ENCODE measurements at regions not wholly inside any gene's neighbourhood (a gene's known extent, or its start where the extent isn't known, plus 50 kb on each side); places are given as distances from the start of the nearest gene placed in this dataset.

GRCh38 chr6:8194490-8194889 is 92.1 kb upstream of the EEF1E1 start:
- DNase-seq = no peak
- Mint-ChIP-seq H3K4me1 (no peaks in the 10 kb centered on the region), H3K27ac (no peak overlapping the region), H3K4me3 (no peak overlapping the region), H3K27me3 (peaks cover 2% of the 10 kb centered on the region), H3K9me3 (ENCODE audit: low read depth) (no peaks in the 10 kb centered on the region), H3K36me3 (no peaks in the 10 kb centered on the region)
- CTCF ChIA-PET = interaction anchor here (2.0 kb wide), 1 partner anchor 24 kb away, joined by 6 read pairs; no protein-coding TSS in a partner anchor
- ATAC-seq = no peak

DNA sequence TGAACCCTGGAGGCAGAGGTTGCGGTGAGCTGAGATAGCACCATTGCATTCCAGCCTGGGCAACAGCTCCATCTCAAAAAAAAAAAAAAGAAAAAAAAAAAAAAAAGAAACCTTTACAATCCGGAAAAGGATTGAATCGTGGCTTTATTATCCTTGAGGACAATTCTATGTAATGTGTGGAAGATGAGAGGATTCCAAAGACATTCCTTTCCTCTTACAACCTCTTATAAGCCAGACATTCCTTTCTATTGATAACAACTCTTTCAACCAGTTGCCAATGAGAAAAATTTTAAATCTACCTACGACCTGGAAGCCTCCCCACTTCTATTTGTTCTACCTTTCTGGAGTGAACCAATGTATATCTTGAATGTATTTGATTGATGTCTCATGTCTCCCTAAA is 91.2 kb upstream of the EEF1E1 start:
- DNase-seq (no peak), ATAC-seq (no peak)
- no peak overlapping the region for H3K4me3 Mint-ChIP-seq
- CTCF ChIA-PET = interaction anchor here (2.0 kb wide), 1 partner anchor 25 kb away, joined by 6 read pairs; no protein-coding TSS in a partner anchor
- peaks cover 2% of the 10 kb centered on the region for H3K27me3 Mint-ChIP-seq
- H3K9me3 Mint-ChIP-seq (ENCODE audit: low read depth) = no peaks in the 10 kb centered on the region
- no peaks in the 10 kb centered on the region for H3K36me3 Mint-ChIP-seq
- no peak overlapping the region for H3K27ac Mint-ChIP-seq
- H3K4me1 Mint-ChIP-seq = no peaks in the 10 kb centered on the region

GRCh38 chr6:8192597-8192996 is 90.2 kb upstream of the EEF1E1 start:
- Mint-ChIP-seq H3K9me3 (ENCODE audit: low read depth) (no peaks in the 10 kb centered on the region), H3K4me1 (no peaks in the 10 kb centered on the region), H3K27me3 (peaks cover 2% of the 10 kb centered on the region), H3K36me3 (no peaks in the 10 kb centered on the region), H3K27ac (no peak overlapping the region), H3K4me3 (no peak overlapping the region)
- no peak for DNase-seq
- CTCF ChIA-PET = no interaction called here
- no peak for ATAC-seq

GRCh38 chr6:8192067-8192466 is 89.7 kb upstream of the EEF1E1 start:
- H3K36me3 Mint-ChIP-seq = no peaks in the 10 kb centered on the region
- peaks cover 2% of the 10 kb centered on the region for H3K27me3 Mint-ChIP-seq
- CTCF ChIA-PET = no interaction called here
- DNase-seq (no peak), ATAC-seq (no peak)
- no peak overlapping the region for H3K4me3 Mint-ChIP-seq
- no peak overlapping the region for H3K27ac Mint-ChIP-seq
- H3K4me1 Mint-ChIP-seq = no peaks in the 10 kb centered on the region
- no peaks in the 10 kb centered on the region for H3K9me3 Mint-ChIP-seq (ENCODE audit: low read depth)

DNA sequence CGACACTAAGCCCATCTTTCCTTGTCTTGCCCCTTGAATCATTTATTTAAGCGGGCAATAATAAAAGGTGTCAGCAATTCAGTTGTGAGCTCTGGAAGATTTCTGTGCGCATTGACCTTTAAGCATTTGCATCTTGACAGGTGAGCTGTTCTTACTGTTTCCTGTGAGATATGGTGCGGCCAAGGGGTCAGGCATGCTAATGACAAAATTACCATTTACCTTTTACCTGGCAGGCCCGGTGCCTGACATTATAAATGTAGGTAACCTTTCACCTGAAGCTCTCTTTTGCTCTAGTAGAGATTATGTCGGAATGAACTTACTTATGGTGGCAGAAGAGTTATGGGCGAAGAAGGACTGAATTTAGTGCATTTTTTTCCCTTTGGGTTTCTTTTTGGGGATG is 89.3 kb upstream of the EEF1E1 start:
- Mint-ChIP-seq H3K4me3 (no peak overlapping the region), H3K27ac (no peak overlapping the region), H3K27me3 (peaks cover 2% of the 10 kb centered on the region), H3K4me1 (no peaks in the 10 kb centered on the region), H3K9me3 (ENCODE audit: low read depth) (no peaks in the 10 kb centered on the region), H3K36me3 (no peaks in the 10 kb centered on the region)
- CTCF ChIA-PET = no interaction called here
- no peak for ATAC-seq
- no peak for DNase-seq

DNA sequence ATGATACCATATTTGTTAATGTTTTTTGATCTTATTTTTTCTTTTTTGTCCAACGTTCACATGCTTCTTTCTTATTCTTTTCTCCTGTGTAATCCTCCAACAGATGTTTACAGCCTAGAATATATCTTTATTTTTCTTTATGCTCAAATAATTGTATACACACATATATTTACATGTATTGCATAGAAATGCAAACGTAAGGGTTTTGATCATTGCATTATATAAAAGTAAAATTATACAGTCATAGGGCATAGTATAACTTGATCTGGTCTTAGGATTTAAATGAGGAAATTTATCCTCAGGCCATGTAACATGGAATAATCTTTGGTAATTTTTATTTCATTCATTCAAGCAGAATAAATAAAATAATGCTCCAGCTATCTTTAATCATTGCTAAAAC is 84.9 kb upstream of the EEF1E1 start:
- DNase-seq (no peak), ATAC-seq (no peak)
- Mint-ChIP-seq H3K36me3 (no peaks in the 10 kb centered on the region), H3K9me3 (ENCODE audit: low read depth) (no peaks in the 10 kb centered on the region), H3K27me3 (peaks cover 8% of the 10 kb centered on the region), H3K4me3 (no peak overlapping the region), H3K27ac (no peak overlapping the region), H3K4me1 (no peaks in the 10 kb centered on the region)
- CTCF ChIA-PET = no interaction called here

DNA sequence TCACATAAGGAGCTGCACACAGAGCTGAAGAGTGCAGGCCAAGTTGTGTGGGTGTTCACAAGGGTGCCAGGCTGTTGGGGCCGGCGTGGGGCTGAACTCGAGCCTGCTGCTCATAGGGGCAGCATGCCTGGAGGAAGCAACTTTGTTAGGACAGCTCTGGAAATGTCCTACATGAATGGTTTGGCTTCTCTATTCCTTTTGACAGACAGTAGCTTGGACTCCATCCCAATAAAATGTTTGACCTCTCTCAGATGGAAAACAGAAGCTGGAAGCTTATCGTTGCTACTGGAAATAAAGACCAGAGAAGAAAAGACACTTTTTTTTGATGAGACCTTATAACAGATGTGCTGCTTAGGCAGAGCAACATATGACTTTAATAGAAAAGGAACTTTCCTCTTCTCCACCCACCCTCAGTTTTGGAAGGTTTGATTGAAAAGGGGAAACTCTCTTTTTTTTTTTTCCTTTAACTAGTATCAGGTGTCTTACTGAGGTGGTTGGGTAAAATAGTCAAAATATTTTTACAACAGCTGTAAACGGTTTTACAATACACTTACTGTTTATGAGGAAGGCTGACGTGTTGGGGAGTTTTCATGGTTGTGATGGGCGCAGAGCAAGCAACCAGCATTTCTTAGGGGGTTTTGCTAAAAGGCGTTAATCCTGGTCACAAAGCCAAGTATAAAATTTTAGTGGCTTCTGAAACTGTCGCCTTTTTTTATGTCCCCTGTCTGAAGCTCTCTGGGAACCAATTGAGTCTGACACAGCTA is 80.7 kb upstream of the EEF1E1 start:
- Mint-ChIP-seq H3K27ac (no peak overlapping the region), H3K27me3 (peaks cover 9% of the 10 kb centered on the region), H3K36me3 (no peaks in the 10 kb centered on the region), H3K4me3 (no peak overlapping the region), H3K4me1 (no peaks in the 10 kb centered on the region), H3K9me3 (ENCODE audit: low read depth) (no peaks in the 10 kb centered on the region)
- CTCF ChIA-PET = interaction anchor here (0.7 kb wide), 1 partner anchor 76 kb away, joined by 3 read pairs; no protein-coding TSS in a partner anchor
- no peak for DNase-seq
- no peak for ATAC-seq

GRCh38 chr6:8181951-8182845 is 79.8 kb upstream of the EEF1E1 start:
- CTCF ChIA-PET = interaction anchor here (0.7 kb wide), 1 partner anchor 77 kb away, joined by 3 read pairs; no protein-coding TSS in a partner anchor
- ATAC-seq = no peak
- Mint-ChIP-seq H3K9me3 (ENCODE audit: low read depth) (no peaks in the 10 kb centered on the region), H3K36me3 (no peaks in the 10 kb centered on the region), H3K27me3 (peaks cover 9% of the 10 kb centered on the region), H3K27ac (no peak overlapping the region), H3K4me3 (no peak overlapping the region), H3K4me1 (no peaks in the 10 kb centered on the region)
- no peak for DNase-seq

DNA sequence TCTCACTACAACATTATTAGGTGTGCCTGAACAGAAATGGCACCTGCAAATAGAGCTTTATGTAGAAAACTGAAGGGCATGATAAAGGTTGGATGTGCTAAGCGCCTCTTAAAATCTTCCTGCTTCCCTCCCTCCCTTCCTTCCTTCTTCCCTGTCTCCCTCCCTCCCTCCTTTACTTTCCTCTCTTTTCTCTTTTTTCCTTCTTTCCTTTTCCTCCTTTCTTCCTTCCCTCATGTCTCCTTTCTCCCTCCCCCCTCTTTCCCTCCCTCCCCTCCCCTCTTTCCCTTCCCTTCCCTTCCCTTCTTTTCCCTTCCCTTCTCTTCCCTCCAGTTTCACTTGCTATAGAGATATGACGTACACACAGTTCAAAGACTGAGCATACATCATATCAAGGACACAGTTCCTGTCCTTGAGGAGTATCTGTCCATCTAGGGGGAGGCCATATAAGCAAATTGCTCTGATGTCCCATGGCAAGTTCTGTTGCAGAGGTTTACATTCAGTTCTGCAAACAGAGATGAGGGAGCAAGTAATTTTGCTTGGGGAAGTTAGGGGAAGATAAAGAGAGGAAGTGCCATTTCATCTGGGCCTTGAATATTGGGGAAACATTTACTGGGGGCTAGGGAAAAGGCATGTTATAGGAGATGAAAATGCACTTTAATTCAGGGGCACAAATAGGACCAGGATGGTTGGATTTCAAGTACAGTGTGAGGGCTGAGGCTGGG is 79.0 kb upstream of the EEF1E1 start:
- no peak overlapping the region for H3K4me3 Mint-ChIP-seq

DNA sequence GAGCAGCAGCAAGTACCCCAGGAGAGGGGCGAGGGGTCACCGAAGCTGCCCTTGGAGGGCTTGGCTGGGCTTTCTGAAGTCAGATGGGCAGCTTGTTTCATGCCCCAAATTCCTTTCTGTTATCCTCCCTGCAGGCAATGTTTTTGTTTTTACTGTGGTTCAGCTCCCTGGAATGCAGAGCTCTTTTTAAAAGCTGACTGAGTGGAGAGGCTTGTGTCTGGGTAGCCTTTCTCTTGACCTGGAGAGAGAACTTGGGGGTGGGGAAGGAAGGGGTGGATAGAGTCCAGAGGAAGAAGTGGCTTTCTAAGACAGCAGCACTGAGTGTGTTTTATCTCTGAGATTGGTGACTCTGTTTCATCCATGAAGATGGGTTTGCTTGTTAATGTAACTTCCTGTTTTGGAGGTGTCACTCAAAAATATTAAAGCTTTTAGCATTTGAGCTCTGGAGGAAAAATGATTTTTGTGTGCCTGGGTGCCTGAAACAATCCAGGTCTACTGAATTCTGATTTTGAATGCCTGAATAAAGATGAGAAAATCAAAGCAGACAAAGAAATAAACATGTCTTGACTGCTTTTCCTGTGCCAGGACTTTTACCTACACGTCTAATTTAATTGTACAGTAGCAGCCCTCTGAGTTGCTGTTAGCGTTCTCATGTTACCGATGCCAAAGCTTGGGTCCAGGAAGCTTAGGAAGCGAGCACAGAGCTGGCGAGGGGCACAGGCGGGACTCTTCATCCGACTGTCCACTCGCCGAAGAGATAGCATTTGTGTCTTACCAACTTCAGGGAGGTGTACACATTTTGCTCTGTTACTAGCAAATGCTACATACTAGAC is 78.2 kb upstream of the EEF1E1 start:
- H3K27me3 Mint-ChIP-seq = peaks cover 9% of the 10 kb centered on the region
- no peaks in the 10 kb centered on the region for H3K4me1 Mint-ChIP-seq
- no peak for ATAC-seq
- H3K9me3 Mint-ChIP-seq (ENCODE audit: low read depth) = no peaks in the 10 kb centered on the region
- no peaks in the 10 kb centered on the region for H3K36me3 Mint-ChIP-seq
- H3K27ac Mint-ChIP-seq = no peak overlapping the region
- CTCF ChIA-PET = no interaction called here
- no peak overlapping the region for H3K4me3 Mint-ChIP-seq
- no peak for DNase-seq

More for the DNA sequence above, 79.0 kb upstream of the EEF1E1 start:
- CTCF ChIA-PET = no interaction called here
- Mint-ChIP-seq H3K9me3 (ENCODE audit: low read depth) (no peaks in the 10 kb centered on the region), H3K27ac (no peak overlapping the region), H3K4me1 (no peaks in the 10 kb centered on the region), H3K36me3 (no peaks in the 10 kb centered on the region), H3K27me3 (peaks cover 9% of the 10 kb centered on the region)
- DNase-seq (no peak), ATAC-seq (no peak)

DNA sequence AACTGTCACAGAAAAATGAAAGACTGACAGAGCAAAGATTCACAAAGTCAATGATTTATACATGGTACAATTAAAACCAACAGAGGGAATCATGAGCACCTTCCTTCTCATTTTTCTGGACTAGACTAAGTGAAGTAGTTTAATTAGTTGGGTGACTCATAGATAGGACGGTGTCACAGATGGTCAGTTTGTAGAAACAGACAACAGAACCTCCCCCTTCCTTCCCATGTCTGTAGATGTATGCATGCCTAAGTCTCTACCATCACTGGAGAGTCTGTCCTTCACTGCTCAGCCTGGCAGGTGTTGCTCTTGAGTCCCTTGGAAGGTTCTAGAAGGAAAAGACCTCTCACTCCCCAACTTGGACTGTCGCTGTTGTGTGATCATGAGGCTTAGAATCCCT is 75.4 kb upstream of the EEF1E1 start:
- no peak for ATAC-seq
- CTCF ChIA-PET = no interaction called here
- Mint-ChIP-seq H3K4me1 (no peaks in the 10 kb centered on the region), H3K27ac (no peak overlapping the region), H3K9me3 (ENCODE audit: low read depth) (no peaks in the 10 kb centered on the region), H3K4me3 (no peak overlapping the region), H3K36me3 (no peaks in the 10 kb centered on the region), H3K27me3 (peaks cover 6% of the 10 kb centered on the region)
- DNase-seq = no peak

- DNase-seq = no peak
- Mint-ChIP-seq H3K4me1 (no peaks in the 10 kb centered on the region), H3K9me3 (ENCODE audit: low read depth) (no peaks in the 10 kb centered on the region), H3K36me3 (no peaks in the 10 kb centered on the region), H3K4me3 (no peak overlapping the region), H3K27ac (no peak overlapping the region), H3K27me3 (no peaks in the 10 kb centered on the region)
- CTCF ChIA-PET = no interaction called here
- no peak for ATAC-seq
Measured at GRCh38 chr6:8175046-8175777, 72.9 kb upstream of the EEF1E1 start.
